Activated naive CD8-positive, alpha-beta T cell treated with anti-CD3 and anti-CD28 coated beads, Interleukin-2, amount 50 U/mL, for 24 hours (primary cell): ENCODE measurements at regions not wholly inside any gene's neighbourhood (a gene's known extent, or its start where the extent isn't known, plus 50 kb on each side); places are given as distances from the start of the nearest gene placed in this dataset.

Experiments used
- ATAC-seq: fragments of 150-1000 bp; cut with Tn5 transposase; one replicate; pipeline ENCODE4 v1.10.0; 2021
- DNase-seq: peaks from one replicate; pipeline ENCODE4 v3.0.0; 2021
- H3K27ac Mint-ChIP-seq: one replicate; pipeline ENCODE4 v1.8.0; 2021; ENCODE audit warnings: mild to moderate bottlenecking, mixed read lengths
- H3K27me3 Mint-ChIP-seq: one replicate; pipeline ENCODE4 v1.8.0; 2021; ENCODE audit warnings: mixed read lengths
- H3K36me3 Mint-ChIP-seq: one replicate; pipeline ENCODE4 v1.8.0; 2021; ENCODE audit warnings: low read depth, mixed read lengths
- H3K4me1 Mint-ChIP-seq: one replicate; pipeline ENCODE4 v1.8.0; 2021; ENCODE audit warnings: mixed read lengths
- H3K4me3 Mint-ChIP-seq: one replicate; pipeline ENCODE4 v1.8.0; 2021; ENCODE audit warnings: mild to moderate bottlenecking, moderate library complexity, mixed read lengths
- H3K9me3 Mint-ChIP-seq: one replicate; pipeline ENCODE4 v1.8.0; 2021; ENCODE audit warnings: mixed read lengths

DNA sequence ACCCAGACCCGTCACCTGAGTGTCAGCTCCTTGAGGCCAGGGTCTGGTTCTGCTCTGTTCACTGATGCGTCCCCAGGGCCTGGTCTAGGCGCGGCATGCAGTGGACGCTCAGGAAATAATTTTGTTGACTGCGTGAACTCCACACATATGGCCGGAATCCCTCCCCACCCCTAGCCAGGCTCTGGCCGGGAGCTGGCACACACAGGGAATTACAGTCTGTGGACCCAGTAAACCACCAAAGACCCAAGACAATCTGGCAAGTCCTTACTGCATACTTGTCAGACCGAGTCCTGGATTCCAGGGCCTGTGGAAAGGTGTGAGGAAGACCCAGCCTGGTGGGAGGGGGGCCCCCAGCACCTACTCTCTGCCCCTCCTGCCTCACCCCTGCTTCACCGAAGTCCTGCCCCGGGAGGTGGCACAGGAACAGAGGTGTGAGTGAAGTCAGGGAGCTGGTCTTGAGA, 113.0 kb upstream of the IER5L start:
- no peak overlapping the region for H3K27ac Mint-ChIP-seq
- no peaks in the 10 kb centered on the region for H3K36me3 Mint-ChIP-seq
- H3K4me3 Mint-ChIP-seq = no peak overlapping the region
- no peaks in the 10 kb centered on the region for H3K4me1 Mint-ChIP-seq
- H3K27me3 Mint-ChIP-seq = no peaks in the 10 kb centered on the region
- no peak for DNase-seq
- H3K9me3 Mint-ChIP-seq = no peaks in the 10 kb centered on the region
- ATAC-seq = no peak

DNA sequence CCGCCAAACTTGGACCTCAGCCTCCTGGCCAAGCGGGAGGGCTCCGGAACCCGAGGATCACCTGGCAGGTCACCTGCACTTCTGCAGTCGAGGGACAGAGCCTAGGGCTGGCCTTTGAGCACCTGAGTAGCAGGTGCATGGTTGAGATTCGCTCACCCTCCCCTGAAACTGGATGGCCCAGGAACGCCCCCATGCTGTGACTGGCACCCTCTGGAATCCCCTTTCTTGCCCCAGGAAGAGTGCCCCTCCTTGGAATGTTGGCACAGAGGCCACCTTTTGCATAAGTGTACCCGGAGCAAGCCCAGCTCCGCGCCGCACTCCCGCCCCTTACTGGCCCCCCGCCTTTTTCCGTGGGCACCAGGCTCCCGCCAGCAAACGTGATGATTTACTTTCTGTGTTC, 112.5 kb upstream of the IER5L start:
- no peaks in the 10 kb centered on the region for H3K27me3 Mint-ChIP-seq
- no peak overlapping the region for H3K27ac Mint-ChIP-seq

DNA sequence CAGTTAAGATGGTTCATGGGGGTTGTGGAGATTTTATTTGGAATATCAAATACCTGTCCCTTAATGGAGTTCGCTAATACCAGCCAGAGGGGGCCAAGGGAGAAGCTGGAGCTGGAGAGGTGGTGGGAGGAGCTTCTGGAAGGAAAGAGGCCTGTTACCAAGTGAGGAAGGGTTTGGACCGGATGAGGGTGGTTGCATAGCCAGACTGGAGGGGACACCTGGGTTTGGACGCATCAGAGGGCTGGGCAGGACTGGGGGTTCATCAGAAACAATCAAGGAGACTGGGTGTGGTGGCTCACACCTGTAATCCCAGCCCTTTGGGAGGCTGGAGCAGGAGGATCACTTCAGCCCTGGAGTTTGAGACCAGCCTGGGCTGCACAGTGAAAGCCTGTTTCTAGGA, 111.8 kb upstream of the IER5L start:
- no peak overlapping the region for H3K27ac Mint-ChIP-seq
- ATAC-seq = no peak
- no peaks in the 10 kb centered on the region for H3K27me3 Mint-ChIP-seq
- DNase-seq = no peak
- no peaks in the 10 kb centered on the region for H3K9me3 Mint-ChIP-seq
- H3K4me3 Mint-ChIP-seq = no peak overlapping the region
- no peaks in the 10 kb centered on the region for H3K4me1 Mint-ChIP-seq
- H3K36me3 Mint-ChIP-seq = no peaks in the 10 kb centered on the region

More for the DNA sequence above, 112.5 kb upstream of the IER5L start:
- H3K4me3 Mint-ChIP-seq = no peak overlapping the region
- DNase-seq = no peak
- H3K36me3 Mint-ChIP-seq = no peaks in the 10 kb centered on the region
- H3K4me1 Mint-ChIP-seq = no peaks in the 10 kb centered on the region
- ATAC-seq = no peak
- no peaks in the 10 kb centered on the region for H3K9me3 Mint-ChIP-seq

GRCh38 chr9:129289131-129289731, 111.2 kb upstream of the IER5L start:
- ATAC-seq = no peak
- H3K27me3 Mint-ChIP-seq = no peaks in the 10 kb centered on the region
- H3K36me3 Mint-ChIP-seq = no peaks in the 10 kb centered on the region
- H3K4me3 Mint-ChIP-seq = no peak overlapping the region
- H3K9me3 Mint-ChIP-seq = no peaks in the 10 kb centered on the region
- no peak overlapping the region for H3K27ac Mint-ChIP-seq
- DNase-seq = no peak
- no peaks in the 10 kb centered on the region for H3K4me1 Mint-ChIP-seq

- Mint-ChIP-seq H3K4me3 (no peak overlapping the region), H3K4me1 (no peaks in the 10 kb centered on the region), H3K27me3 (no peaks in the 10 kb centered on the region), H3K9me3 (no peaks in the 10 kb centered on the region), H3K27ac (no peak overlapping the region), H3K36me3 (no peaks in the 10 kb centered on the region)
- DNase-seq = no peak
- ATAC-seq = no peak
These were observed 109.7 kb upstream of the IER5L start for GRCh38 chr9:129287619-129288305.

DNA sequence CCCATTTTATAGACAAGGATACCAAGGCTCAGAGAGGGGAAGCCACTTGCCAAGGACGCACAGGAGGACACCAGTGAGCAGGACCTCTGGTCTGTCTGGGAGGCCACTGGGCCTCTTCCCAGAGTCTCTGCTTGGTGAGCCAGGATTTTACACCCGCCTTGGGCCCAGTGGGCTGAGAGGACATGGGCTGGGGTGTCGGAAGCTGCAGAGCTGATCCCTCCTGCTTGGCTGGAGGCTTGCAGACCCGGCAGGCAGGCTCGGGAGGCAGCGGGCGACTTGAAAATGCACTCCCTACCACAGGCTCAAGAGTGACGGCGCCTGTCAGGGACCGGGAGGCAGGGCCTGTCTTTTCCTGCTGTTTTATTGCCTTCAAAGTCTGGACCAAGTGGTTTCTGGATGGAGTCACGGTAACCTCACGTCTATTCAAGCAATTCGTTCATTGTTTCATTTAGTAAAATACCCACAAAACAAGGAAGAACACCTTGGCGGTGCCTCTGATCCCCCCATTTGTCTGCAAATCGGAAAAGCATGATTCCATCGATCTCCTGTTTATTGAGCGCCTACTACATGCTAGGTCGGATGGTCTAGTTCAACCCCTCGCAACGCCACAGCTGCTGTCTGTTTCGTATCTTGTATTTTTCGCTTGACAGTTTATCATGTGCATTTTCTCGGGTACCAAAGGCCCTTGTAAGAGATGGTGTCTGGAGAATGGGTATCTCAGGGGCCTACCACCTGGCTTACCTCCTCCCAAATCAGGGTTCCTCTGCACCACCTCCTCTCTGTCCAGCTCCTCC, 108.1 kb upstream of the IER5L start:
- H3K4me1 Mint-ChIP-seq = no peaks in the 10 kb centered on the region
- H3K9me3 Mint-ChIP-seq = no peaks in the 10 kb centered on the region
- no peak overlapping the region for H3K27ac Mint-ChIP-seq
- no peak overlapping the region for H3K4me3 Mint-ChIP-seq
- H3K27me3 Mint-ChIP-seq = no peaks in the 10 kb centered on the region
- H3K36me3 Mint-ChIP-seq = no peaks in the 10 kb centered on the region
- ATAC-seq (no peak), DNase-seq (no peak)

DNA sequence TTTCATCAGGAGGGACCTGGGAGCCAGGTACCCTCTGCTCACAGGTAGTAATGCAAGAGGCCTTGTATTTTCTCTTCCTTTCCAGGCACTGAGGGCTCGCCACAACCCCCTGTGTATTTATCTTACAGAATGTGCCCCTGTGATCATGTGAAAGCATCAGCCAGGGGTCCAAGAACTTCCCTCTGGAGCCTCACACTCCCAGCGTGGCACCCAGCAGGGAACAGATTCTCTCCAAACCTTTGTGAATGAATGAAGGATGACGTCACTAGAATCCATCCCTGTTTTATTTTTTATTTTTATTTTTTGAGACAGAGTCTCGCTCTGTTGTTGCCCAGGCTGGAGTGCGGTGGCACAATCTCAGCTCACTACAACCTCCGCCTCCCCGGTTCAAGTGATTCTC, 107.3 kb upstream of the IER5L start:
- ATAC-seq (no peak), DNase-seq (no peak)
- no peaks in the 10 kb centered on the region for H3K4me1 Mint-ChIP-seq
- H3K27me3 Mint-ChIP-seq = no peaks in the 10 kb centered on the region
- H3K9me3 Mint-ChIP-seq = no peaks in the 10 kb centered on the region
- no peak overlapping the region for H3K4me3 Mint-ChIP-seq
- no peak overlapping the region for H3K27ac Mint-ChIP-seq
- H3K36me3 Mint-ChIP-seq = no peaks in the 10 kb centered on the region

GRCh38 chr9:129284607-129285291, 106.7 kb upstream of the IER5L start:
- Mint-ChIP-seq H3K27ac (no peak overlapping the region), H3K36me3 (no peaks in the 10 kb centered on the region), H3K4me1 (no peaks in the 10 kb centered on the region), H3K4me3 (no peak overlapping the region), H3K9me3 (no peaks in the 10 kb centered on the region), H3K27me3 (no peaks in the 10 kb centered on the region)
- DNase-seq = no peak
- ATAC-seq = no peak

DNA sequence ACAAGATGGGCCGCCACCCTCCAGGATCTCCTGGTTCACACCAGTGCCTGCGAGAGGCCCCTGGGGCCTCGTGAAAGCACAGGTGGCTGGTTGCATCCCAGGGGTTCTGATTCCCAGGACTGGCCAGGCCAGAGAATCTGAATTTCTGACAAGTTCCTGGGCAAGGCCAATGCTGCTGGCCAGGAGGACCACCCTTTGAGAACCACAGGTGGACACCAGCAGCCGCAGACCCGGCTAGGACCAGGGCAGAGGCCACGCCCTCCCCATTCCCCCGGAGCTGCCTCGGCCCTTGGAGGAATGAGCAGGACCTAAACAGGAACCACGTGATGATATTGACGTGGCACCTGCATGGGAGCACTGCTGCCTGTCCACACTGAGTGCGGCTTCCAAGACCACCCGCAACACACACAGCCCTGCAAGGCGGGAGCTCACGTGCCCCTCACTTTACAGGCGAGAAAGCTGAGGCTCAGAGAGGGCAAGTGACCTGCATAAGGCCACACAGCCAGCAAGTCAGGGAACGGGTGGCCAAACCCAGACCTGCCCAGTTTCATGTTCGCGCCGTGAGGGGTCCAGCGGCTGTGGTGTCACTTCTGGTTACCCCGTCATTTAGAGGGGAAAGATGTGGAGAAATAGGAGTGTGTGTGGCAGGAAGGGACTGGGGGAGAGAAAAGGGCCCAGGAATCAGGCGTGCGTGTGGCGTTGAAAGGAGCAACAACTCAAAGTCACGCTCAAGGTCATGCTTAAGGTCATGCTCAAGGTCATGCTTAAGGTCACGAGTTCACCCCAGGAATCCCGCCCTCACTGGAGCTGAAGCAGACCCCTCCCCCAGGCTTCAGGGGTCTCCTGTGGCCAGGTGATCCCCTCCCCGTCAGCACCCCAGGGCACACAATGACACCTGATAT, 105.9 kb upstream of the IER5L start:
- DNase-seq (no peak), ATAC-seq (no peak)
- H3K27me3 Mint-ChIP-seq = no peaks in the 10 kb centered on the region
- H3K4me1 Mint-ChIP-seq = no peaks in the 10 kb centered on the region
- H3K4me3 Mint-ChIP-seq = no peak overlapping the region
- H3K9me3 Mint-ChIP-seq = no peaks in the 10 kb centered on the region
- H3K36me3 Mint-ChIP-seq = no peaks in the 10 kb centered on the region
- no peak overlapping the region for H3K27ac Mint-ChIP-seq

GRCh38 chr9:129283291-129283691, 105.2 kb upstream of the IER5L start:
- H3K36me3 Mint-ChIP-seq = no peaks in the 10 kb centered on the region
- H3K4me3 Mint-ChIP-seq = no peak overlapping the region
- no peaks in the 10 kb centered on the region for H3K9me3 Mint-ChIP-seq
- no peaks in the 10 kb centered on the region for H3K4me1 Mint-ChIP-seq
- H3K27me3 Mint-ChIP-seq = no peaks in the 10 kb centered on the region
- no peak for DNase-seq
- no peak for ATAC-seq
- no peak overlapping the region for H3K27ac Mint-ChIP-seq

DNA sequence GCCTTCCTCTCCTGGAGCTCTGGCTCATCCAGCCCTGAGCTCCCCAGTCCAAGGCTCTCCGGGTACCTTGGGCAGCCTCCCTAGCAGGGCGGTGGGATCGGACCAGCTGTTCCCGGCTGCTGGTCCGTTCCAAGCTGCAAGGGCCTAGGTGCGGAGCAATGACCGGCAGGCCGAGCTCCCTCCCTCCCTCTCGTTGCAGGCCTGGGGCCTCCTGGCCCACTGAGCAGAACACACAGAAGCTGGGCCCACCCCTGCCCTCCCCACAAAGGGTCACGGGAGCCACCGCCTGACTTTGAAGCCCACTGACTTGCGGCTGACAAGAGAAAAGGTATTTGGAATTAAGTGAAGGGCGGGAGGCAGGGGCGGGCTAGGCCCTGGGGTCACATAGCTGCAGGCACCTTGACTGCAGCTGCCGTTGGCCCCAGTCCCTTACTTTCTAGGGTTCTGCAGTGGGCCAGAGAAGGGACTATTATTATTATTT, 104.7 kb upstream of the IER5L start:
- H3K9me3 Mint-ChIP-seq = no peaks in the 10 kb centered on the region
- DNase-seq (no peak), ATAC-seq (no peak)
- H3K4me3 Mint-ChIP-seq = no peak overlapping the region
- H3K36me3 Mint-ChIP-seq = no peaks in the 10 kb centered on the region
- no peaks in the 10 kb centered on the region for H3K4me1 Mint-ChIP-seq
- no peak overlapping the region for H3K27ac Mint-ChIP-seq
- no peaks in the 10 kb centered on the region for H3K27me3 Mint-ChIP-seq

- H3K27ac Mint-ChIP-seq = no peak overlapping the region
- no peak for ATAC-seq
These were observed 104.2 kb upstream of the IER5L start for GRCh38 chr9:129282272-129282671.

DNA sequence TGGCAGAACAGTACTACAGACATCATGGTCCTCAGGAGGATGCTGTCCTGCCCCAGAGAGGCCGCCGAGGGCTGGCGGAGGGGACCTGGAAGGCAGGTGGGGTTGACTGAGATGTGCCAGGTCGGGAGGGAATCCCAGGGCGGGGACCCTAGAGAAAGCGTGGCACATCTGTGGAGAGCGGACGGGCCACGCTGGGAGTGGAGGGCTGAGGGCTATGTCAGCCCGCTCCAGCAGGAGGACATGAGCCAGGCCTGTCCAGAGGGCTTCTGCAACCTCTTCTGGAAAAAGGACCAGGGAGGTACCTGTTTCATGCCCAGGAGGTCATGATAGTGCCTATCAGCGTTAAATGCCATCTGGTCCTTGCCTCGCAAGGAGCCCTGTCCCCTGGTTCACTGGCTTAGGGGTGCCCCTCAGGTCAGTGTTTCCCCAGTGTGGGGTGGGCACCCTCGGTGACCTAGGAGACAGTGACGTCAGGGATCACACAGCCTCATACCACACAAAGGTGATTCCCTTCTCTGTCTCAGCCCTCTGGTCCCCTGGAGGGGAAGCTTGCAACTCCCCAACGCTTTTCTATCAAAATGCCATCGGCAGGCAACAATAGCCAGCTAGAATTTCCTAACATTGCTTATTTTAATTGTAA, 103.6 kb upstream of the IER5L start:
- Mint-ChIP-seq H3K4me3 (no peak overlapping the region), H3K4me1 (no peaks in the 10 kb centered on the region), H3K36me3 (no peaks in the 10 kb centered on the region), H3K27me3 (peaks cover 4% of the 10 kb centered on the region), H3K9me3 (no peaks in the 10 kb centered on the region), H3K27ac (no peak overlapping the region)
- ATAC-seq (no peak), DNase-seq (no peak)

More at GRCh38 chr9:129282272-129282671, 104.2 kb upstream of the IER5L start:
- no peaks in the 10 kb centered on the region for H3K36me3 Mint-ChIP-seq
- no peaks in the 10 kb centered on the region for H3K27me3 Mint-ChIP-seq
- no peaks in the 10 kb centered on the region for H3K4me1 Mint-ChIP-seq
- H3K4me3 Mint-ChIP-seq = no peak overlapping the region
- H3K9me3 Mint-ChIP-seq = no peaks in the 10 kb centered on the region
- no peak for DNase-seq
